GM12873 (cell line): ENCODE measurements at regions not wholly inside any gene's neighbourhood (a gene's known extent, or its start where the extent isn't known, plus 50 kb on each side); places are given as distances from the start of the nearest gene placed in this dataset.

Experiments
- CTCF ChIP-seq: IDR thresholded peaks from 2 replicates; pipeline ENCODE4 v1.5.1; 2012; ENCODE audit warnings: low read depth, mild to moderate bottlenecking, moderate library complexity, low read length, control low read depth; ENCODE audit not compliant: insufficient read depth; ENCODE audit errors: missing control alignments

- no peak for TF ChIP-seq CTCF
Observed at GRCh38 chr6:66054967-66055366, 347.9 kb upstream of the EYS start.

- no peak for TF ChIP-seq CTCF
Observed at GRCh38 chr6:66051812-66052211, 344.8 kb upstream of the EYS start.

- TF ChIP-seq CTCF, result no peak
Observed at GRCh38 chr6:66048684-66049474, 341.9 kb upstream of the EYS start.

GRCh38 chr6:66032626-66033025 is 325.6 kb upstream of the EYS start:
- TF ChIP-seq CTCF, result no peak

GRCh38 chr6:66029391-66029790 is 322.4 kb upstream of the EYS start:
- TF ChIP-seq CTCF, result no peak

- no peak for TF ChIP-seq CTCF
Observed at GRCh38 chr6:65999288-65999791, 292.3 kb upstream of the EYS start.

GRCh38 chr6:65998544-65998943 is 291.5 kb upstream of the EYS start:
- no peak for TF ChIP-seq CTCF
